ENCODE measurements at regions not wholly inside any gene's neighbourhood (a gene's known extent, or its start where the extent isn't known, plus 50 kb on each side); places are given as distances from the start of the nearest gene placed in this dataset.

DNA sequence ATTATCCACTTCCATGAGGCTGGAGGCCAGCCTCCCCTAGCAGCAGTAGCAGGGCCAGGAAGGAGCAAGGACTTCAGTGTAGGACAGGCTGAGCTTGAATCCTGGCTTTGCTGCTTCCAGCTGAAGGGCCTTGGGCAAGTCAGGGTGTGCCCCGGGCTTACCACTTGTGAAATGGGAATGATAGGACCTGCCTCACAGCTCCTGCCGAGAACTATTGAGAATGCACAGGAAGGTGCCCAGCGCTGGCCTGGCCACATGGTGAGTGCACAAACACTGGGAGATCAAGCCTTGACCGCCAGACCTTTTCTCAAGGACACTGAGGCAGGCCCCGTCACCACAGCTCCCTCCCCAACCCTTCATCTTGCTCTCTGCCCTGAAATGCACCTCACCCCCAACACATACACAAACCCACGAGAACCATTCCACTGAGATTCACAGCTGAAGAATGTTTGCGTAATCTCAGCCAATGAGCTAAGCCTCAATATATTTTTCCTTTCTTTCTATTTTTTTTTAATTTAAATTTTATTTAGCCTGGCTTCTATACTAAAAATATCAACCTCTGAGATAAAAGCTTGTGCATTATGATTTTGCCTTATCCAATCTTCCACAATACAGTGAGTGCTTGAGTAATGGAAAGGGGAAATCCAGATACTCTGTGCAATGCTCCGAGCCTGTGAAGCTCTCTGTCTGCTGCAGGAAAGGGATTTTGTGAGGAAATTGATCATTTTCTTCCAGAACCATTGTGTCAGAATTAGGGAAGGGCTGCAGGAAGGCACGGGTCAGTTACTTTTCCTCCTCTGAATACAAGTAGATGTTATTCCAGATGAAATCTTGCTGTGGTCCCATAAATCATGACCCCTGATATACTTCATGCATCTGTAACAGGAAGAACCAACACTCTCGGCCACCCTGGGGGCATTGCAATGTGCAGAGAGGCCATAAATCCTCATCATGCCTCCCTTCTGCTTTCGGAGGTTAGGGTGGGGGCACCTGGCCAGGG lies 193.9 kb downstream of the TLE3 start:
- TF ChIP-seq, protein P1, sequence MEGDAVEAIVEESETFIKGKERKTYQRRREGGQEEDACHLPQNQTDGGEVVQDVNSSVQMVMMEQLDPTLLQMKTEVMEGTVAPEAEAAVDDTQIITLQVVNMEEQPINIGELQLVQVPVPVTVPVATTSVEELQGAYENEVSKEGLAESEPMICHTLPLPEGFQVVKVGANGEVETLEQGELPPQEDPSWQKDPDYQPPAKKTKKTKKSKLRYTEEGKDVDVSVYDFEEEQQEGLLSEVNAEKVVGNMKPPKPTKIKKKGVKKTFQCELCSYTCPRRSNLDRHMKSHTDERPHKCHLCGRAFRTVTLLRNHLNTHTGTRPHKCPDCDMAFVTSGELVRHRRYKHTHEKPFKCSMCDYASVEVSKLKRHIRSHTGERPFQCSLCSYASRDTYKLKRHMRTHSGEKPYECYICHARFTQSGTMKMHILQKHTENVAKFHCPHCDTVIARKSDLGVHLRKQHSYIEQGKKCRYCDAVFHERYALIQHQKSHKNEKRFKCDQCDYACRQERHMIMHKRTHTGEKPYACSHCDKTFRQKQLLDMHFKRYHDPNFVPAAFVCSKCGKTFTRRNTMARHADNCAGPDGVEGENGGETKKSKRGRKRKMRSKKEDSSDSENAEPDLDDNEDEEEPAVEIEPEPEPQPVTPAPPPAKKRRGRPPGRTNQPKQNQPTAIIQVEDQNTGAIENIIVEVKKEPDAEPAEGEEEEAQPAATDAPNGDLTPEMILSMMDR (IDR thresholded peaks at IDR 0.05), result no peak
- no peak for TF ChIP-seq ZFX (IDR thresholded peaks at IDR 0.05; ENCODE audit: borderline replicate concordance)
- no peak overlapping the region for H3K27ac ChIP-seq

DNA sequence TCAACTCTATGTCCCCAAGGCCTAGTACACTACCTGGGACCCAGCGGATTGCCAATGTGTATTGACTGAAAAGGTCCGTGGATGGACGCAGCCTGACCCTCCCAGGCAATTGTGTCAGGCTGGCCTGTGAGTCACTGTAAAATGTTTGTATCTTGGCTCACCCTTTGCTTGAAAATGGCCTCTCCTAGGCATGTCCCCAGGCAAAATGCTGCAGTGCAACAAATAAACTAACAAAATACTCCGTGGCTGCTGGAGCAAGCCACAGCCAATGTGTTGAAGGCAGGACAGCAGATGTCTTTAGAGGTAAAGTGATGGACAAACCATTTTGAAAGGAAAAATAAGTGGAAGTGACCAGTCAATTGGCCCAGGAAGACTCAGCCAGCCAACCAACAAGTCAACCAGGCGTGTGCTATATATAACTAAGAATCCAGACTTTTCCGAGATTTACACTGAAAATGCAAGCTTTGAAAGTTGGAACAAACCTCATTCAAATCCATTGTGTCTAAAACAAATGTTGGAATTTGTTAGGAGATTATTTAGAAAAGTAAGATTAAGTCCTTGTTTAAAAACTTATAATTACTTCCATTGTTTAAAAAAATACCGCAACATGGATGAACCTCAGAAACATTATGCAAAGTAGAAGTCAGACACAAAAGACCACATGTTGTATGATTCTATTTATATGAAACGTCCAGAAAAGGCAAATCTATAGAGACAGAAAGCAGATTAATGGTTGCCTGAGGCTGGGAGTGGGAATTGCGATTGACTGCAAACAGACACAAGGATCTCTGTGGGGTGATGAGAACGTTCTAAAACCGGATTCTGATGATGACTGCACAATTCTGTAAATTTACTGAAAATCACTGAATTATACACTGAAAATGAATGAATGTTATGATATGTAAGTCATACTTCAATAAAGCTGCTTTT lies 191.2 kb downstream of the TLE3 start:
- TF ChIP-seq ZFX (IDR thresholded peaks at IDR 0.05; ENCODE audit: borderline replicate concordance), result no peak
- TF ChIP-seq, protein P1 (IDR thresholded peaks at IDR 0.05), result no peak

DNA sequence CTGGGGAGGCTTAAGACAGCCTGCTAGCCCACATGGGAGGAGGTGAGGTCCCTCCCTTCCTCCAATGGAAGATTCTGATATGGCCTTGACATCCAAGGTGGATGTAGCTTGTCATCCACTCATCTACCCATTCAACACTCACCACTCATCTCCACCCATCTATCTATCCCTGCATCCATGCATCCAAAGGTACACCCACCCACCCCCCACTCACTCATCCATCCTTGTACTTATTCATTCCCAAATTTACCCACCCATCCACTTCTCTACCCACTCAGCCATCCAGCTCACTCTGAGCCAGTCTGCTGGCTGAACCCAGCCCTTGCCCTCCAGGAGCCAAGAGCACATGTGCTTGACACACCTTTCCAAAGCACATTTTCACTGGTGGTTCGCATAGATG lies 189.7 kb downstream of the TLE3 start:
- TF ChIP-seq ZFX (IDR thresholded peaks at IDR 0.05; ENCODE audit: borderline replicate concordance), result no peak
- TF ChIP-seq, protein P1 (IDR thresholded peaks at IDR 0.05), result no peak
- H3K27ac ChIP-seq, result no peak overlapping the region

More for the DNA sequence above, 191.2 kb downstream of the TLE3 start:
- no peak overlapping the region for H3K27ac ChIP-seq

DNA sequence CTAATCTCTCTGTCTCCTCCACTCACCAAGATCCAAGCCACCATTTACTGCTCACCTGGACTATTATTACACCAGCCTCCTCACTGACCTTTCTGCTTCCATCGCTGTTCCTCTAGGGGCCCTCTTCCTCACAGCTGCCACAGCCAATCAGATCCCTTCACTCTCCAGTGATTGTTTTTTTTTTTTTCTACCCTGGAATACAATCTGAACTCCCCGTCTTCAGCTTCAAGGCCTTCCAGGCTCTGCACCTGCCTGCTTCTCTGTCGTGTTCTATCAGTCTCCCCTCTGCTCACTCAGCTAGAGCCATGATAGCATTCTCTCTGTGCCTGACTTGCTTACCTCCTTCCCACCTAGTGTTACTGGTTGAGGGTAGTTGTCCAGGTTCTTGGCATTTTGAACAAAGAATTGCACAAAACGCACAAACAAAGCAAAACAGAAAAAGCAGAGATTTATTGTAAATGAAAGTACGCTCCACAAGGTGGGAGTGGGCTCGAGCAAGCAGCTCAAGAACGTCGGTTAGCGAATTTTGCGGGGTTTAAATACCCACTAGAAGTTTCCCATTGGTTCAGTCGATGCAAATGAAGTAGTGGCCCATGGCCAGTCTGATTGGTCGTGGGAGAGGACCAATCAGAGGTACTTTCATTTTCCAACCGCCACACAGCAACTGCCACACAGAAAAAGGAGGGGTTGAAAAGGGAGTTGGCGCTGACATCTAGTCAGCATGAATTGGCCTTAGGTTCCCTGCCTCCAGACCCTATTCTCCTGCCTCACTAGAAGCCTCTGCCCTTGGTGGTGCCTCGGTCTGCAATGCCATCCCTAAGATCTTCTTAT lies 188.9 kb downstream of the TLE3 start:
- TF ChIP-seq, protein P1 (IDR thresholded peaks at IDR 0.05), result no peak
- H3K27ac ChIP-seq, result no peak overlapping the region

DNA sequence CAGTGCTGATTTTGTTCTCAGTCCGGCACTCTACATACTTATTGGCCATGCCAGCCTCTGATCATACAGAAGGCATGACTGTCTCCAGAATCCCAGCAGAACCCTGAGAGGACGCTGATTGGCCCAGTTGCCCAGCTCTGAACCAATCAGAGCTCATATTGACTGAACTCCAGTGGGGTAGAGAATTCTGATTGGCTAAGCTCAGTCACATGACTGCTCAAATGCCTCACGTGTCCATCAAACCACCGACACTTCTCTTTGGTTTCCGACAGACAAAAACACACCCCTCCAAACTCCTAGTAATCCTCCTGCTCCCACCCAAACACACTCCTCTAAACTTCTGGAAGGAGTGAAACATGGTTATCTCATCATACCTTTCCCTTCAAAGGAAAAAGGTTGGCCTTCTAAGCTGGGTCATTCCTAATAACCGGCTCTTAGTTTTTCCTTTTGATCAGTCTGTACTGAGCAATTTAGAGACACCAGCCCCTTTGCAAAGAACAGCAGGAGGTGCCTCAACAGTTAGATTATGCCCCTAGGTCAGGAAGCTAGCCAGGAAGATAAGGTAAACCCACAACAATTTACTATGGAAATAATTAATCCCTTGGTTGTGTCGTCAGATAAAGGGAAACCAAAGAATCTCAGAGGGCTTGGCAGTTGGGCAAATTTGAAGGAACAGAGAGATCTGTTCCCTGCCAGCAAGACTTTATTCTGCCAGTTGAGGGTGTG lies 187.8 kb downstream of the TLE3 start:
- TF ChIP-seq, protein P1 (IDR thresholded peaks at IDR 0.05), result no peak
- no peak for TF ChIP-seq ZFX (IDR thresholded peaks at IDR 0.05; ENCODE audit: borderline replicate concordance)
- H3K27ac ChIP-seq, result no peak overlapping the region

DNA sequence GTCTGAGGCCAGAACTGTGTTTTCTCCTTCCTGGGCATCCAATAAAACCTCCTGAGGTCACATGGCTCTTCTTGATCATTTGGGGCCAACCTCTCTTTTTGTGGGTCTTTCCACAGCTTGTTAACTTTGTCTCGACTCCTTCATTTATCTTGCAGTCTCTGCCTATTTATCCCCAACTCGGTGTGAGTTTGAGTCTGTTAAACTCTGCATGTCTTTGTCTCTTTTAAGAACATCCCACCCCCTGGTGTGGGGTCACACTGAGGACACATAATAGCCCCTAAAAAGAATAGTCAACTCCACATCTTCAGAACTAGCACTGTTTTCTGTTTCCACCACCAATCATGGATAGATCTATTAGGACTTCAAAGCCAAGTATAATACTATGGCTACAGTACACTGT lies 187.2 kb downstream of the TLE3 start:
- no peak overlapping the region for H3K27ac ChIP-seq
- no peak for TF ChIP-seq ZFX (IDR thresholded peaks at IDR 0.05; ENCODE audit: borderline replicate concordance)
- TF ChIP-seq, protein P1 (IDR thresholded peaks at IDR 0.05), result no peak

All from 22Rv1 (cell line).